ENCODE measurements at regions not wholly inside any gene's neighbourhood (a gene's known extent, or its start where the extent isn't known, plus 50 kb on each side); places are given as distances from the start of the nearest gene placed in this dataset.

- Histone ChIP-seq H2AFZ (ENCODE audit: low read depth, low read length) (no peak overlapping the region), H4K20me1 (replicated peaks; ENCODE audit: control insufficient read depth, extremely low read depth, insufficient read depth, low read length) (no peaks in the 10 kb centered on the region), H3K4me2 (ENCODE audit: insufficient read depth, low read length) (no peak overlapping the region), H3K9ac (replicated peaks; ENCODE audit: extremely low read depth, insufficient read depth, low read length) (no peak overlapping the region), H3K9me3 (replicated peaks; ENCODE audit: control insufficient read depth, insufficient read depth, low read length) (peaks cover 4% of the 10 kb centered on the region), H3K4me1 (ENCODE audit: control insufficient read depth, extremely low read depth, insufficient read depth, low read length) (no peaks in the 10 kb centered on the region), H3K36me3 (ENCODE audit: control insufficient read depth in 2 of 2, extremely low read depth in 1 of 2, insufficient read depth in 2 of 2, low read length in 2 of 2) (no peaks in the 10 kb centered on the region), H3K4me3 (replicated peaks in 1 of 3; ENCODE audit: insufficient read depth in 1 of 3, low read depth in 1 of 3, low read length in 3 of 3) (no peak overlapping the region), H3K79me2 (ENCODE audit: control insufficient read depth, insufficient read depth, low read length) (no peaks in the 10 kb centered on the region), H3K27ac (ENCODE audit: insufficient read depth, low read depth, low read length) (no peak overlapping the region), H3K27me3 (ENCODE audit: control insufficient read depth in 2 of 2, insufficient read depth in 2 of 2, low read length in 2 of 2) (no peaks in the 10 kb centered on the region), H3K9me1 (replicated peaks; ENCODE audit: control insufficient read depth, extremely low read depth, insufficient read depth, low read length) (no peaks in the 10 kb centered on the region)
- no TSS peak for BruUV-seq (replicated peaks)
- dilution Hi-C loops (cut with MboI; ENCODE audit: extremely low pct_ligation_motif_present, low sequenced_read_pairs), result no loop called here
- no peak for DNase-seq (ENCODE audit: low read depth, low spot score)
- FAIRE-seq, result no peak
- TF ChIP-seq POLR2AphosphoS5 (IDR thresholded peaks at IDR 0.05; ENCODE audit: insufficient read depth, low read depth, low read length) (no peak), MYC (IDR thresholded peaks at IDR 0.05; ENCODE audit: low read depth, low read length) (no peak), FOS (IDR thresholded peaks at IDR 0.05; ENCODE audit: borderline replicate concordance, insufficient read depth, low read length) (no peak), MAX (IDR thresholded peaks at IDR 0.05; ENCODE audit: insufficient read depth, insufficient read length) (no peak), GATA2 (IDR thresholded peaks at IDR 0.05; ENCODE audit: insufficient read depth, insufficient read length, low read depth, low read length) (no peak), POLR2A (IDR thresholded peaks at IDR 0.05; ENCODE audit: low read depth, low read length) (no peak), JUN (IDR thresholded peaks at IDR 0.05; ENCODE audit: borderline replicate concordance, insufficient read depth, insufficient read length, low read depth) (no peak), EZH2 (IDR thresholded peaks at IDR 0.05; ENCODE audit: borderline replicate concordance, low read depth, low read length, severe bottlenecking) (no peak), CTCF (IDR thresholded peaks at IDR 0.05; ENCODE audit: extremely low read depth in 1 of 2, insufficient read depth in 1 of 2, low read depth in 1 of 2, low read length in 2 of 2) (no peak)
- POLR2A ChIA-PET, result no interaction called here
- intact Hi-C loops (cut with micrococcal nuclease), result no loop called here
- CTCF ChIA-PET, result no interaction called here
Measured at GRCh38 chr14:97634751-97635150, 837.6 kb downstream of the VRK1 start.
